ENCODE measurements at regions not wholly inside any gene's neighbourhood (a gene's known extent, or its start where the extent isn't known, plus 50 kb on each side); places are given as distances from the start of the nearest gene placed in this dataset.

DNA sequence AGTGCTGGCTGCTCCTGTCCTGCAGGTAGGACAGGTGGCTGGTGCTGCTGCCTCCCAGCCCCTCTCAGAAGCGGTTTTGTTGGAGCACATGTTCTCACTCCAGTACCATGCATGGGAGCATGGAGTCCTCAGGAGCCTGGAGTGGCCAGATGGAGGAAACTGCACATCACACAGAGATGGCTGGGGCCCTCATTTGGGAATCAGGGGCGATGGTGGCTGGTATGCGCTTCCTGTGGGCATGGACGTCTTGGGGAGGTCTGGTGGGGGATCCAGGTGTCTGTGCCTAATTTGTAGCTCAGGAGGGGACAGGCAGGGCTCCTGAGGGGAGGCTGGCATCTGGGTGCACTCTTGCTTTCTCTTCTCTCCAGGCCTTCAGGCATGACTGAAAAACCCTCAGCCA is 168.2 kb downstream of the KLF13 start:
- TF ChIP-seq POLR2AphosphoS5 (IDR thresholded peaks at IDR 0.05; ENCODE audit: low read depth, low read length) = no peak
- TF ChIP-seq, protein P1, sequence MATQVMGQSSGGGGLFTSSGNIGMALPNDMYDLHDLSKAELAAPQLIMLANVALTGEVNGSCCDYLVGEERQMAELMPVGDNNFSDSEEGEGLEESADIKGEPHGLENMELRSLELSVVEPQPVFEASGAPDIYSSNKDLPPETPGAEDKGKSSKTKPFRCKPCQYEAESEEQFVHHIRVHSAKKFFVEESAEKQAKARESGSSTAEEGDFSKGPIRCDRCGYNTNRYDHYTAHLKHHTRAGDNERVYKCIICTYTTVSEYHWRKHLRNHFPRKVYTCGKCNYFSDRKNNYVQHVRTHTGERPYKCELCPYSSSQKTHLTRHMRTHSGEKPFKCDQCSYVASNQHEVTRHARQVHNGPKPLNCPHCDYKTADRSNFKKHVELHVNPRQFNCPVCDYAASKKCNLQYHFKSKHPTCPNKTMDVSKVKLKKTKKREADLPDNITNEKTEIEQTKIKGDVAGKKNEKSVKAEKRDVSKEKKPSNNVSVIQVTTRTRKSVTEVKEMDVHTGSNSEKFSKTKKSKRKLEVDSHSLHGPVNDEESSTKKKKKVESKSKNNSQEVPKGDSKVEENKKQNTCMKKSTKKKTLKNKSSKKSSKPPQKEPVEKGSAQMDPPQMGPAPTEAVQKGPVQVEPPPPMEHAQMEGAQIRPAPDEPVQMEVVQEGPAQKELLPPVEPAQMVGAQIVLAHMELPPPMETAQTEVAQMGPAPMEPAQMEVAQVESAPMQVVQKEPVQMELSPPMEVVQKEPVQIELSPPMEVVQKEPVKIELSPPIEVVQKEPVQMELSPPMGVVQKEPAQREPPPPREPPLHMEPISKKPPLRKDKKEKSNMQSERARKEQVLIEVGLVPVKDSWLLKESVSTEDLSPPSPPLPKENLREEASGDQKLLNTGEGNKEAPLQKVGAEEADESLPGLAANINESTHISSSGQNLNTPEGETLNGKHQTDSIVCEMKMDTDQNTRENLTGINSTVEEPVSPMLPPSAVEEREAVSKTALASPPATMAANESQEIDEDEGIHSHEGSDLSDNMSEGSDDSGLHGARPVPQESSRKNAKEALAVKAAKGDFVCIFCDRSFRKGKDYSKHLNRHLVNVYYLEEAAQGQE (IDR thresholded peaks at IDR 0.05; ENCODE audit: insufficient read depth in 1 of 2, low read depth in 2 of 2, low read length in 2 of 2) = no peak
- TF ChIP-seq SIN3A (IDR thresholded peaks at IDR 0.05; ENCODE audit: borderline replicate concordance, insufficient read depth, low read length) = no peak

Measured in PFSK-1 (cell line).